Activated CD4-positive, alpha-beta T cell treated with anti-CD3 and anti-CD28 coated beads for 48 hours (primary cell): ENCODE measurements at regions not wholly inside any gene's neighbourhood (a gene's known extent, or its start where the extent isn't known, plus 50 kb on each side); places are given as distances from the start of the nearest gene placed in this dataset.

ENCODE experiments used
- DNase-seq: peaks from one replicate; pipeline ENCODE4 v3.0.0-alpha.2; 2020

DNA sequence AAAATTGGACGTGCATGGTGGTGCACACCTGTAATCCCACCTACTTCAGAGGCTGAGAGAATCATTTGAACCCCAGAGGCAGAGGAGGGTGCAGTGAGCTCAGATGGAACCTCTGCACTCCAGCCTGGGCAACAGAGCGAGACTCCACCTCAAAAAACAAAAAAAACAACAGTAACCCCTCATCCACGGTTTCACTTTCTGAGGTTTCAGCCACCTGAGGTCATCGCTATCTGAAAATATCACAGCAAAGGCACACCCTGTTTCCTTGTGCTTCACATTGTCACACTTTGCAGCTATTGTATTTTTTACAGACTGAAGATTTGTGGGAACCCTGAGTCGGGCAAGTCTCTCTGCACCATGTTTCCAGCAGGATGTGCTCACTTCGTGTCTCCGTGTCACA is 54.1 kb upstream of the FOXQ1 start:
- no peak for DNase-seq

DNA sequence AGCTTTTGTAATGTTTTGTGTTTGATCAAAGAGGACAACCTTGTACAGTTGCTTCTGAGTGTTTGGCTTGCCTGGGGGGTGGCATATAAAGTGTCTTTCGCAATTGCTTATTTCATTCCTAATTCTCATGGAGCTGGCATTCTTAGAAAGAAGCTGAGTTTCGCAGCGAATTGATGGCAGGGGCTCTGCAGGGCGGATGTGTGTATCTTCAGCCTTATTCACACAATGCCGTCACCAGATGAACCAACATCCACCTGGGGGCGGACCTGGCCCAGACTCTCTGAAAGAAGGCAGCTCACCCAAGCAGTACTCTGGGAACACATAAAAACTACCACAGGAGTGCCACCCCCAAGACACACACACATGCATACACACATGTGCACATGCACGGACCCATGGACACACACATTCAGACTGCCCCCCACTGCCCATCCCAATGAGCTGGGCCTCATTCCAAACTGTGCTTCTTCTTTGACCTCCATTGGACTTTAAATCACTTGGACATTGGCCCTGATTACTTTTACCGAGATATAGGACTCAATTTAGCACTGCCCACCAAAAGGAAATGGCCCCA is 55.4 kb upstream of the FOXQ1 start:
- no peak for DNase-seq

DNA sequence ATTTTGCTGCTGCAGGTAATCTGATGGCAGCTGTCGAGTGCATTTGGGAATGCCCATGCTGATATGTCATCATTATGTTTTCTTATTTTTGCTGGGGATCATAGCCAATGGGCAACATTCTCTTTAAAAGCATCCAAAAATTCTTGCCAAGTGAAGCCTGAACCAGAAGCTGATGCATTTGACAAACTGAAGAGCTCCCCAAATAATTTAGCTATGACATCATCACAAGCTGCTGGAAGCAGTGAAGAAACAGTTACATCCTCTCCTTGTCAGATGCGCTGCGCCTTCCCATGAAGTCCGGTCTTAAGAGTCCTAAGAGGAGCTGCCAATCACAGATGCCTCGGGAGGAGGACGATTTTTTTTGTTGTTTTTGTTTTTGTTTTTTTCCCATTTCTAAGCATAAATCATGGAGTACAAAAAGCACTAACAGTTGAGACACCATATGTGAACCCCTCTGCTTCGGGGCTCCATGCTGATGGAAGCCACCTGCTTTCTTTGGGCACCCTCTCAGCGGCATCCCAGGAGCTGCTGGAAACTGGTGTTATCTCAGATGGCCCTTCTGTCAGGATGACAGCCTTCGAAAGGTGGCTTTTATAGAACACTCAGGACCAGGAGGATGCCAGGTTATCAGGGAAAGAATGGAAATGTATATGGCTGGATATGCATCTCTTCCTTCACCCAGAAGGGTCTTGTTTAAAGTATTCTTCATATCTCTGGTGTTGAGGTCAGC is 56.1 kb upstream of the FOXQ1 start:
- DNase-seq, result no peak

DNA sequence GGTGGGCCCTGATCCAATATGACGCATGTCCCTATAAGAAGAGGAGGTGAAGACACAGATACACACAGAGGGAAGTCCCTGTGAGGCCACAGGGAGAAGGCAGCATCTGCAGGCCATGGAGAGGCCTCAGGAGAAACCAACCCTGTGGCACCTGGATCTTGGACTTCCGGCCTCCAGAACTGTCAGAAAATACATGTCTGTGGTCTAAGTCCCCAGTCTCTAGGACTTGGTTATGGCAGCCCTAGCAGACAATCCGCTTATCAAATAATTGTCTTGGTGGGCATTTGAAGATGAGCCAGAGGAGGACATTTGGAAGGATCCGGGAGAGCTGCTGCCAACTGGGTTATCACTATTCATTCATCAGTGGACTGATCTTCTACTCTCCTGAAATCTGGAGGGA is 57.6 kb upstream of the FOXQ1 start:
- no peak for DNase-seq

DNA sequence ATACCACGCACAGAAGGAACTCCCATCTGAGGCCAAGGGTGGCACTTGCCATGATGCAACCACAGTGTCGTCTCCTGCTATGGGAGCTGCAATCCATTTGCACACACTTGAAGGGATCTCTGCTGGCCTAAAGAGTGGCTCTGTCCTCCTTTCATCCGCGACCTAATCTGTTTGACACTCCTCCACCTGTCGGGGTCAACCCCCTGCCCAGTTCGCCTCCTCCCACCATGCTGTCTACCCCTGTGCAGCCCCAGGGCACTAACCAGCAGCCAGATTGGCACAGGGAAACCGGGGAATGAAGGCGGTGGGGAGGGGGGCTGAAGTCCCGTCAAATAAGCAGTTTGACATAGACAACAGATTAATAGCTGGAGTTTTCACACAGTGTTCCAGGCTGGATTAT is 58.1 kb upstream of the FOXQ1 start:
- DNase-seq, result no peak

- no peak for DNase-seq
These were observed 60.4 kb upstream of the FOXQ1 start for GRCh38 chr6:1251198-1252155.

GRCh38 chr6:1250489-1251197 is 61.3 kb upstream of the FOXQ1 start:
- DNase-seq, result no peak

DNA sequence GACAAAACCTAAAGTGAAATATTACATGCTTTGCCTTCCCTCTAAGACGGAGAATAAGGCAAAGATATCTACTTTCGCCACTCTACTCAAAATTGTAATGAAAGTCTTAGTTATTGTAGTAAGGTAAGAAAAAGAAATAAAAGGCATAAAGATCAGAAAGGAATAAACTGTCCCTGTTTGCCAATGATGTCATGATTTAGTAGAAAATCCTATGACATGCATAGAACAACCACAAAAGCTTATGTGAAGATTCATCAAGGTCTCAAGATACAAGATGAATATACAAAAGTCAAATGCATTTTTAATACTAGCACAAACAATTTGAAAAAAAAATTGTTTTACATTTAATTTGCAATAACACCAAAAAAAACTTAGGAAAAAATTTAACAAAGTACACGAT is 64.0 kb upstream of the FOXQ1 start:
- DNase-seq, result no peak

DNA sequence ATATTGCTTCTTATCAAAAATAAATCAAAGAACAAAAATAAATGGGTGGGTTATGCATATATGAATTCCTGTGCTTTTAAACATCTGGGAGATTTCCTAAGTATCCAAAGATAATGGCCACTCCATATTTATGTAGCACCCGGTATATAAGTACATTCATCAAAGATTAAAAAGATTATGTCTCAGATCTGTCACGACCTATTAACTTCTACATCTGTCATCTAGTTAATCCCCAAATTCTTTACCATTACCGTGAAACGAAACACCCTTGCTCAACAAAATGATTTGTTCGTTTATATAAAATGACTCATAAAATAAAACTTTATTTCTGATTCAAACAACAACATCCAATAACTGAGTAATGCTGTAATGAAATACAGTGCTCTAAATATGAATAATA is 64.8 kb upstream of the FOXQ1 start:
- no peak for DNase-seq

GRCh38 chr6:1244941-1245340 is 67.0 kb upstream of the FOXQ1 start:
- no peak for DNase-seq

GRCh38 chr6:1244278-1244677 is 67.6 kb upstream of the FOXQ1 start:
- DNase-seq, result no peak

- no peak for DNase-seq
These were observed 69.5 kb upstream of the FOXQ1 start for GRCh38 chr6:1242446-1242845.

GRCh38 chr6:1242021-1242420 is 69.9 kb upstream of the FOXQ1 start:
- no peak for DNase-seq

DNA sequence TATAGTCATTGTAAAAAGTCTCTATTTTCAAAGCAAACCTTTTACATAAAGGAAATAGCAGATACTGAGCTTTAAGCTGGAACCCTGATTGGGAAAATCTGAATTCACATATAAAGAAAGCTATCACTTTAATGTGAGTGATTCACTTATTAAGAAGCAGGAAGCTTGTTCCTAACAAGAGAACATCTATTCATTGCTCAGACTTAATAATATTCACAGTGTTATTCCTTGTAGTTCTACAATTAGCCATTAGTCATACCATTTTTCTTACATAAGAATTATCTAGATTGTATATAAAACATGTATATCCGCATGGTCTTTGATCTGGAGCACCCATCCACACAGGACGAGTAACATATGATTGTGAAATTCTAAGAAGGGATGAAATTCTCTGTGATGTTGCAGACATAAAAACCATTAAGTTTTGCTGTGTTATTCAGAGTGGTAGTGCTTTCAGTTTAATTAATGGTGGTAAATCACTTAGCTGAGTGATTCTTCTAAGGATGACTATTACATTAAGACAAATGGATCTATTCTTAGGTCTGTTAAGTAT is 71.1 kb upstream of the FOXQ1 start:
- DNase-seq, result no peak

DNA sequence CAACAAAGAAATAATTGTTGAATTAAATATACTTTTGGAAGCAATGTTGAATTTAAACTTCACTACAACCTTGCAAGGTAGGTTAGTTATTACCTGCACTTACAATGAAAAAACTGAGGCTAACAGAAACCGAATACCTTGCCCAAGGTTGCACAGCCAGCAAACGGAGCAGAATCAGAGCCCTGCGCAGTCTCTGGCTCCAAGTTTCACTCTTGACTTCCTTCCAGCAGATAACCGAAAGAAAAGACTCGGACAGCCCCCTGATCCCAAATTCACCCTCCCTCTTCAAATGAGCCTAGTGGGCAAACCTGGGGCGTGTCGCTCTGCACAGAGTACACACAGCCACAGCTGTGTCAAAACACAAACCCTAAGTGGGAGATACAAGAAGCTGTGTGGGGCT is 72.1 kb upstream of the FOXQ1 start:
- DNase-seq, result no peak

- no peak for DNase-seq
These were observed 73.9 kb upstream of the FOXQ1 start for GRCh38 chr6:1238040-1238439.

DNA sequence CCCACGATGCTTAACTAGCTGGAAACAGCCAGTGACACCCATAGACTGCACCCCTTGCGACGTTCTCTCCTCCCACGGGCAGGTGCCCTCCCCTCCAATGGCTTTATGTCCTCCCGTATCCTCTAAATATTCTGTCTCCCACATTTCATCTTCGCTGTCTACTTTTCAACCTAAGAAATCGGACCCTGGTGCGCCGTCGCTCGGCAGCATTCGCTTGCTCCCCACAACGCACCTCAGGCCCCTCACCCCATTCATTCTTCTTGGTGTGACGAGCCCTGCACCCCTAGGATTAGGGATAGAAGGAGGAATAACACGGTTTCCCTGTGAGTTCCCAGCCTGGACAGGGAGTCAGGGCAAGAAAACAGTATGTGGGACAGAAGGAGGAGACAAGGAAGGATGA is 74.3 kb upstream of the FOXQ1 start:
- no peak for DNase-seq

GRCh38 chr6:1235825-1236224 is 76.1 kb upstream of the FOXQ1 start:
- no peak for DNase-seq

- no peak for DNase-seq
These were observed 78.0 kb upstream of the FOXQ1 start for GRCh38 chr6:1233924-1234323.

DNA sequence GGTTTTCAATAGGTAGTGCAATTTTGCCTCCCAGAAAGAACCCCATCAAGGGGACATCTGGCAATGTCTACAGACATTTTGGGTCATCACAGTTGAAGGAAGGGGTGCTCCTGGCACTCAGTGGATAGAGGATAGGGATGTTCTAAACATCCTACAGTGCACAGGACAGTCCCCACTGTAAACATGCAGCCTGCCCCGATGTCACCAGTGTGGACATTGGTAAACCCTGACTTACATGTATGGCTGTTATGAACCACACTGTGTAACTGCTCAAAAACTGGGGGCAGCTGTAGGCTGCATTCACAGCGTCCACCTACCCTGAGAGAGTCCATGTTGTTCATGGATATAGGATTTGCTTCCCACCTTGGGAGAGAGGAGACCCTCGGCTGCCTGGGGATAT is 79.3 kb upstream of the FOXQ1 start:
- no peak for DNase-seq

- DNase-seq, result no peak
These were observed 80.0 kb upstream of the FOXQ1 start for GRCh38 chr6:1231941-1232340.

DNA sequence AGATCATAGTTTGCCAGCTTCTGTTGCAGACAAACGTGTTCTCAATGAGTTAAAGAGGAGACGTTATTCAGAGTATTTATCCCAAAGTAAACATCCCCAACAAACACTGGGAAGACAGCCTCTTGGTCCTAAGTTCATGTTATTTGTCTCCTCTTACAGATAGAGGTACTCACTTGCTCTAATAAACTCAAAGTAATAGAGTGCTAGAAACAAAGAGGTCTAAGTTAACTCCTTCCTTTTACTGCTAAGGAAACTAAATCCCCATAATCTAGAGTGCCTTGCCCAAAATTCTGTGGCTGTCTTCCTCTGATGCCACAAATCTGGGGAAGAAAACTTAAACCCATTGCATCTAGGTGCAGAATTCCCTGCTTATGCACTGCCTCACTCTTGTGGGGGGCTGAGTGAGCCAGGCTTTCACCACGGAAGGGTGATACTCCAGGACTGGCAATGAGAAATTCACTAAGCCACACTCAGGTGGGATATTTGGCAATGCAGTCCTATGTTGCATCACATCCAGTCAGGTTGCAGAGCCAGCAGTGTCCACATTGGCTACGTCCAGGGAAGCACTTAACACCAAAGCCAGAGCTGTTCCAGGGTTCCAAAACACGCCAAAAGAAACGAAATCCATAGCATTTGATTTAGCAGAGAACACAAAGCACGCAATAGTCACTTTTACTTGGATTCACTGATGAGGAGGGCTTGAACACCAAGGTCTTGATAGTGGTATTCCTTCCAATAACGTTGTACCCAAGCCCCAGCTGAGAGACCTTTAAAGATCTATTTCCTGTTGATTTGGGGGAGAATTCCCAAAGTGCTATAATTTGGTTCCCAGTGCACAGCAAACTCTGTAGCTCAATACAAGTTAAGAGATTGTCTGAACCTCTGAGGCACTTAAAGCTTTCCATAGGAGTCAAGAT is 81.0 kb upstream of the FOXQ1 start:
- no peak for DNase-seq
